Mammary epithelial cell (primary cell): ENCODE measurements at regions not wholly inside any gene's neighbourhood (a gene's known extent, or its start where the extent isn't known, plus 50 kb on each side); places are given as distances from the start of the nearest gene placed in this dataset.

Source experiments
- CTCF ChIP-seq, 2 donors: IDR thresholded peaks in 1 of 2; conservative IDR thresholded peaks in 1 of 2; 2 replicates each; pipeline ENCODE4 v1.5.1; 2011 to 2012; ENCODE audit warnings: inconsistent platforms in 2 of 2, low read length in 2 of 2, mild to moderate bottlenecking in 2 of 2, control low read depth in 1 of 2, low read depth in 1 of 2; ENCODE audit not compliant: insufficient read depth in 1 of 2; ENCODE audit errors: extremely low read depth in 1 of 2
- EZH2 ChIP-seq: IDR thresholded peaks from 2 replicates; pipeline ENCODE4 v1.6.1; 2012; ENCODE audit warnings: low read length, inconsistent platforms, borderline replicate concordance

GRCh38 chr2:215693999-215694580 lies 258.2 kb upstream of the FN1 start:
- no peak for TF ChIP-seq CTCF (conservative IDR thresholded peaks at IDR 0.05 in 1 of 2, IDR thresholded peaks at IDR 0.05 in 1 of 2; ENCODE audit: extremely low read depth in 1 of 2, insufficient read depth in 1 of 2, low read depth in 1 of 2, low read length in 2 of 2)
- no peak for TF ChIP-seq EZH2
